Endothelial cell of umbilical vein (primary cell): ENCODE measurements at regions not wholly inside any gene's neighbourhood (a gene's known extent, or its start where the extent isn't known, plus 50 kb on each side); places are given as distances from the start of the nearest gene placed in this dataset.

Experiments used
- BruUV-seq: library from RNA; stranded (reverse); fragments of 400-500 nt; replicated peaks from 2 replicates; lab custom pipeline; 2021; lab: Mats Ljungman, UMichigan
- CTCF ChIA-PET: fragments of 300-600, 350-600 bp; sonication (Branson Sonifier 250); formaldehyde crosslinking; loops from one replicate; lab custom pipeline; 2021; ENCODE audit warnings: antibody characterized with exemption, inconsistent platforms; lab: Charles Lee
- POLR2A ChIA-PET: fragments of 300-600, 350-600 bp; sonication (Branson Sonifier 250); formaldehyde crosslinking; loops from one replicate; lab custom pipeline; 2021; ENCODE audit warnings: antibody characterized with exemption, inconsistent platforms; lab: Charles Lee
- DNase-seq: peaks from one replicate; pipeline ENCODE4 v3.0.0-alpha.2; 2011; ENCODE audit warnings: low read depth, low spot score
- FAIRE-seq: peaks from 2 replicates; lab custom pipeline; 2011; peaks lifted over from hg19 to GRCh38; lab: Jason Lieb, UNC
- H2AFZ ChIP-seq: 2 replicates; pipeline ENCODE4 v1.6.0; 2012; ENCODE audit warnings: low read depth, low read length, control low read depth, inconsistent platforms
- H3K27ac ChIP-seq: 2 replicates; pipeline ENCODE4 v1.5.1; 2011; ENCODE audit warnings: low read depth, mild to moderate bottlenecking, control low read depth, low read length, moderate library complexity; ENCODE audit not compliant: insufficient read depth
- H3K27me3 ChIP-seq, 2 experiments: 2 replicates each; pipeline versions ENCODE4 v1.6.0 to v1.6.1; 2011; ENCODE audit warnings: low read length in 2 of 2, mixed read lengths in 1 of 2; ENCODE audit not compliant: control insufficient read depth in 2 of 2, insufficient read depth in 2 of 2
- H3K36me3 ChIP-seq, 2 experiments: 2 replicates in 1 of 2; 3 replicates in 1 of 2; pipeline ENCODE4 v1.5.1; 2011; ENCODE audit warnings: low read length in 2 of 2, mild to moderate bottlenecking in 1 of 2, moderate library complexity in 1 of 2; ENCODE audit not compliant: control insufficient read depth in 2 of 2, insufficient read depth in 2 of 2; ENCODE audit errors: extremely low read depth in 1 of 2
- H3K4me1 ChIP-seq: 3 replicates; pipeline ENCODE4 v1.5.1; 2011; ENCODE audit warnings: mild to moderate bottlenecking, low read length; ENCODE audit not compliant: control insufficient read depth, insufficient read depth; ENCODE audit errors: extremely low read depth
- H3K4me2 ChIP-seq: 2 replicates; pipeline ENCODE4 v1.6.1; 2011; ENCODE audit warnings: low read length, control low read depth, mixed read lengths; ENCODE audit not compliant: insufficient read depth
- H3K4me3 ChIP-seq, 3 experiments: fragments of 200-600 bp in 1 of 3; sonication (generic), shearing (Covaris generic) in 1 of 3; replicated peaks in 1 of 3; 2 replicates each; pipeline ENCODE4 v1.5.1; 2011 to 2016; ENCODE audit warnings: control low read depth in 3 of 3, low read length in 3 of 3, mild to moderate bottlenecking in 2 of 3, inconsistent platforms in 1 of 3, low read depth in 1 of 3, moderate library complexity in 1 of 3; ENCODE audit not compliant: insufficient read depth in 1 of 3
- H3K79me2 ChIP-seq: 2 replicates; pipeline ENCODE4 v1.6.0; 2012; ENCODE audit warnings: low read length, inconsistent platforms; ENCODE audit not compliant: control insufficient read depth, insufficient read depth
- H3K9ac ChIP-seq: replicated peaks from 2 replicates; pipeline ENCODE3; 2011; ENCODE audit warnings: low read length, control low read depth; ENCODE audit not compliant: insufficient read depth; ENCODE audit errors: extremely low read depth
- H3K9me1 ChIP-seq: replicated peaks from 3 replicates; pipeline ENCODE4 v1.6.0; 2011; ENCODE audit warnings: mild to moderate bottlenecking, low read length; ENCODE audit not compliant: control insufficient read depth, insufficient read depth; ENCODE audit errors: extremely low read depth
- H3K9me3 ChIP-seq: replicated peaks from 2 replicates; pipeline ENCODE4 v1.5.1; 2012; ENCODE audit warnings: low read length, inconsistent platforms; ENCODE audit not compliant: control insufficient read depth, insufficient read depth
- H4K20me1 ChIP-seq: replicated peaks from 2 replicates; pipeline ENCODE3; 2011; ENCODE audit warnings: mild to moderate bottlenecking, low read length; ENCODE audit not compliant: control insufficient read depth, insufficient read depth; ENCODE audit errors: extremely low read depth
- CTCF ChIP-seq, 2 donors: IDR thresholded peaks; 1 replicate in 1 of 2; 2 replicates in 1 of 2; pipeline ENCODE4 v1.5.1; 2011; ENCODE audit warnings: low read length in 2 of 2, mild to moderate bottlenecking in 2 of 2, moderate library complexity in 2 of 2, control low read depth in 1 of 2, inconsistent platforms in 1 of 2, low read depth in 1 of 2; ENCODE audit not compliant: insufficient read depth in 1 of 2; ENCODE audit errors: extremely low read depth in 1 of 2
- EZH2 ChIP-seq: IDR thresholded peaks from 2 replicates; pipeline ENCODE4 v1.6.1; 2012; ENCODE audit warnings: borderline replicate concordance, low read depth, mild to moderate bottlenecking, moderate library complexity, low read length, inconsistent platforms; ENCODE audit not compliant: severe bottlenecking
- FOS ChIP-seq: IDR thresholded peaks from 2 replicates; pipeline ENCODE4 v1.6.1; 2011; ENCODE audit warnings: mild to moderate bottlenecking, low read length, moderate library complexity, borderline replicate concordance; ENCODE audit not compliant: insufficient read depth
- GATA2 ChIP-seq: IDR thresholded peaks from 2 replicates; pipeline ENCODE4 v1.7.0; 2011; ENCODE audit warnings: low read depth, mild to moderate bottlenecking, moderate library complexity, mixed read lengths, low read length; ENCODE audit not compliant: insufficient read length, insufficient read depth
- JUN ChIP-seq: IDR thresholded peaks from 2 replicates; pipeline ENCODE4 v1.6.1; 2011; ENCODE audit warnings: borderline replicate concordance, low read depth; ENCODE audit not compliant: insufficient read length, insufficient read depth
- MAX ChIP-seq: IDR thresholded peaks from 2 replicates; pipeline ENCODE4 v1.6.1; 2011; ENCODE audit not compliant: insufficient read depth, insufficient read length
- MYC ChIP-seq: IDR thresholded peaks from one replicate; pipeline ENCODE4 v1.6.1; 2011; ENCODE audit warnings: mild to moderate bottlenecking, low read depth, low read length
- POLR2A ChIP-seq: IDR thresholded peaks from 2 replicates; pipeline ENCODE4 v1.6.1; 2012; ENCODE audit warnings: low read depth, mild to moderate bottlenecking, control low read depth, low read length
- POLR2AphosphoS5 ChIP-seq: IDR thresholded peaks from 2 replicates; pipeline ENCODE4 v1.6.1; 2012; ENCODE audit warnings: low read depth, mild to moderate bottlenecking, control low read depth, low read length, moderate library complexity; ENCODE audit not compliant: insufficient read depth
- dilution Hi-C: fragments of 300-500 bp; cut with MboI; formaldehyde crosslinking; loops from one replicate; pipeline ENCODE4 v1.15.0; 2019; ENCODE audit warnings: low sequenced_read_pairs; ENCODE audit not compliant: extremely low pct_ligation_motif_present
- intact Hi-C: fragments of 100-400 bp; cut with micrococcal nuclease; formaldehyde crosslinking; loops from one replicate; pipeline ENCODE4 v1.10.0; 2022

GRCh38 chrX:137482136-137482535 is 83.8 kb upstream of the ZIC3 start:
- Histone ChIP-seq H3K36me3 (no peaks in the 10 kb centered on the region), H3K9ac (no peak overlapping the region), H4K20me1 (no peaks in the 10 kb centered on the region), H3K27me3 (no peaks in the 10 kb centered on the region), H3K79me2 (no peaks in the 10 kb centered on the region), H3K9me1 (no peaks in the 10 kb centered on the region), H3K27ac (no peak overlapping the region), H3K4me3 (no peak overlapping the region), H3K4me2 (no peak overlapping the region), H2AFZ (no peak overlapping the region), H3K4me1 (no peaks in the 10 kb centered on the region), H3K9me3 (no peaks in the 10 kb centered on the region)
- BruUV-seq = no TSS peak
- ChIA-PET CTCF (no interaction called here), POLR2A (no interaction called here)
- no peak for TF ChIP-seq MYC
- no peak for TF ChIP-seq JUN
- no peak for TF ChIP-seq MAX
- no peak for TF ChIP-seq POLR2A
- TF ChIP-seq FOS = no peak
- no peak for FAIRE-seq
- intact Hi-C loops = no loop called here
- no peak for DNase-seq
- dilution Hi-C loops = no loop called here

DNA sequence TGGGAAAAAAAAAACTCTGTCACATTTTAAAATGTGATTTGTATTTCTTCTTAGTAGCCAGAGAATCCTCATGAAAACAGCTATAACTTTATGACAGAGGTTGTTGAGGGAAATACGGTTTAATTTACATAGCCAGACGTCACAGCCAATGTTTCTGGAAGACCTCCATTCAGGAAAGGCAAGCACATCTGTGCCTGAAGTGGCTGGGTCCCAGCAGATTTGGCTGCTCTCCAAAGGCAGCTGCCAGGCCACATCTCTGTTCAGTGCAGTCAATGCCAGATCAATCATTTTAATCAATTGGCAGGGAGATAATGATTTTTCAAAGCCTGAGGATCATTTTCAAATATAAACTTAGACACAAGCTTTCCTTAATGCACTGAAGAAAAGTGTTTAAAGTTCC is 86.5 kb upstream of the ZIC3 start:
- no peak for TF ChIP-seq JUN
- no peak for TF ChIP-seq MAX
- no peak for TF ChIP-seq POLR2AphosphoS5
- TF ChIP-seq POLR2A = no peak
- TF ChIP-seq GATA2 = no peak
- no peak for TF ChIP-seq MYC
- no peak for TF ChIP-seq FOS
- no peak for TF ChIP-seq CTCF (IDR thresholded peaks at IDR 0.05; ENCODE audit: extremely low read depth in 1 of 2, insufficient read depth in 1 of 2, low read depth in 1 of 2, low read length in 2 of 2)
- TF ChIP-seq EZH2 = no peak
- DNase-seq (no peak), FAIRE-seq (no peak)
- H3K27me3 ChIP-seq = no peaks in the 10 kb centered on the region
- dilution Hi-C loops (no loop called here), intact Hi-C loops (no loop called here)
- no peak overlapping the region for H3K27ac ChIP-seq
- no peak overlapping the region for H3K4me3 ChIP-seq
- no peak overlapping the region for H2AFZ ChIP-seq
- H3K9me1 ChIP-seq = no peaks in the 10 kb centered on the region
- H4K20me1 ChIP-seq = no peaks in the 10 kb centered on the region
- no peak overlapping the region for H3K4me2 ChIP-seq
- no peaks in the 10 kb centered on the region for H3K79me2 ChIP-seq
- no peaks in the 10 kb centered on the region for H3K9me3 ChIP-seq
- H3K4me1 ChIP-seq = no peaks in the 10 kb centered on the region
- no peak overlapping the region for H3K9ac ChIP-seq
- BruUV-seq = no TSS peak
- ChIA-PET POLR2A (no interaction called here), CTCF (no interaction called here)
- no peaks in the 10 kb centered on the region for H3K36me3 ChIP-seq
